Fibroblast of skin of right quadriceps (primary cell): ENCODE measurements at regions not wholly inside any gene's neighbourhood (a gene's known extent, or its start where the extent isn't known, plus 50 kb on each side); places are given as distances from the start of the nearest gene placed in this dataset.
"Not testable (repeated sequence)": the region's sequence is repeated elsewhere in the genome, so short reads cannot be mapped to it uniquely, and the experiment has no call there.

Experiments
- DNase-seq: peaks from one replicate; pipeline ENCODE4 v3.0.0-alpha.2; 2013

DNA sequence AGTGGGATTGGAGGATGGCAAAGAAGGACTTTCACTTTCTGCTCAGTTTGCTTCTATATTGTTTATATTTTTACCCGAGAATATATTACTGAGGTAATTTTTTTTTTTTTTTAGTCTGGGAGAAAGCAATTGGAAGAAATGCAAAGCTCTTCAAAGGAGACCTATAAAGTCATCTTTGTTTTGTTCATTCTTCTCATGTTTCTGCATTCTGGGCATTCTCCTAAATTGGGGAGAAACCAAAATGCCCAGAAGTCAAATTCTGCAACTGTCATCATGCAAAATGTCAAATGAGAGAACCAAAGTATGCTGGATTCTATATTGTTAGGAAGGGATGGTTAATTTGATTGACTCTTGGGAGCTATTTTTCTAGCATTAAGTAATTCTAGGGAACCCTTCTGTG, 168.3 kb upstream of the TSC22D2 start:
- DNase-seq = no peak

DNA sequence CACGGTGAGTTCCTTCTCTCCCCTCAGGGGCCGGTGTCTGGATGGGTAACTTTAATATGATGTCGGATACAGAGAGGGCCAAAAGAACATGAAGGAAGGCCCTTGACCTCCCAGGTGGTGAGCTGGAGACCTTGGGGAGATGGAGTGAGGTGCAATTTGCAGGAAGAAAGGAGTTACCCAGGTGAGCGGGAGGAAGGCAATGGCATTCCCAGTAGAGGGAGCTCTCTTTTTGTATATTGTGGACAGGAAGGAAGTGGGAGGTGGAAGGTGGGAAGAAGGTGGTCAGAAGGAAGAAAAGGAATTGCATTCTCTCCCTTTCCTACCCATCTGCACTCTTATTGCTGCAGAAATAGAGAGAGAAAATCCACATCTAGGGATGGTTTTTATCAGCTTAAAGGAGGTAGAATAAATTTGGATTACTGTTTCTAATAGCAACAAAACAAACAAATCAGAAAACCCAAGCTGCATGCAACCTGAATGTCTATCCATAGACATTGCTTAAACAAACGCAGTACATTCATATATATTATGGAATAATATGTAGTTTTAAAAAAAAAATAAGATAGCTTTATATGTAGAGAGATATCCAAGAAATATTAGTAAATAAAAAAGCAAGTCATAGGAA, 169.0 kb upstream of the TSC22D2 start:
- DNase-seq = no peak

DNA sequence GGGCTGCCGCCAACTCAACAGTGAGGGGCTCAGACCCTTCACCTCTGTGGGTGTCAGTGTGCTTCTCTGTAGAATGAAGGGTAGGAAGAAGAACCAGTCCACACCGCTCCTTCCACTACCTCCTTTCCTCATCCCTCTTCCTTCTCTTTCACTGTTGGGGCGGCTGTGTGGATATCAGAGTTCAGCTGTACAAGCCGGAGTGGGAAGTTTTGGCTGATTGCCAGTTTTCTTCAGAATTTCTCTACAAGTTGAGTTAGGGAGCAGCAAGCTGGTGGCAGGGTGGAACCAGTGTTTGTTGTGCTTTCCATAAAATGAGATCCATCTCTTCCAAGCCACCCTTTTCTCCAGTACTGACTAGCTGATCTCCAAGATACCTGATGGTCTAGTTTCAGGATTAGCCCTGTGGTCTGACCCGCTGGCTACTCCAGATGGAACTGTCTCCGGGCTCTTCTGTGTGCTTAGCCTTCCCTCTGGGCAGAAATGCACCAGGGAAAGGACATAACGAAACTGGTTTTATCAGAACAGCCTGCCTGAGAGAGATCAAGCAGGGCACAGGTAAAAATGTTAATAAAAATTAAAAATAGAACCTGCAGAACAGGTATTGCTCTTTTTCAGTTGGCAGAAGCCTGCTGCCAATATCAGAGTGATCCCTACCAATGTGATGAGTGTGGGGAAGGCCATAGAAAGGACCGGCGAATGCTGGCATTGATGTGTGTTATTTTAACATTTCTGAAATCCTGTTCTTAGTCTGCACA, 169.9 kb upstream of the TSC22D2 start:
- DNase-seq = no peak

DNA sequence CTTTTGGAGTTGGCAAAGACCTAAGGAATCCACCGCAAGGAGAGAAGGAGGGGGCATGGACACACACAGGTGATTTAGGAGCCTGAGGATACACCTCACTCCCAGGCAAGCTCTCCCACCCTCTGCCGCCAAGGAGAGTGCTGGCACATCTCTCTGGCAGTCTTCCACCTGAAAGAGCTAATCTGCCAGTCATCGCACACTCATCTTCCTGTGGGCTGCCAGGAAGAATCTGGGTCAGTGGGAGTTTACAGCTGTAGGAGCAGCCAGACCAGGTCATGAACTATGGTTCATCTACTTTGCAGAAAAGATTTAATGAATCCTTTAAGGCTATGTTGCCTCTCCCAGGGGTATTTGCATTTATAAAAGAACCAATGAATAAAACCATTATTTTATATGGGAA, 170.6 kb upstream of the TSC22D2 start:
- DNase-seq = peak; percentile 57

DNA sequence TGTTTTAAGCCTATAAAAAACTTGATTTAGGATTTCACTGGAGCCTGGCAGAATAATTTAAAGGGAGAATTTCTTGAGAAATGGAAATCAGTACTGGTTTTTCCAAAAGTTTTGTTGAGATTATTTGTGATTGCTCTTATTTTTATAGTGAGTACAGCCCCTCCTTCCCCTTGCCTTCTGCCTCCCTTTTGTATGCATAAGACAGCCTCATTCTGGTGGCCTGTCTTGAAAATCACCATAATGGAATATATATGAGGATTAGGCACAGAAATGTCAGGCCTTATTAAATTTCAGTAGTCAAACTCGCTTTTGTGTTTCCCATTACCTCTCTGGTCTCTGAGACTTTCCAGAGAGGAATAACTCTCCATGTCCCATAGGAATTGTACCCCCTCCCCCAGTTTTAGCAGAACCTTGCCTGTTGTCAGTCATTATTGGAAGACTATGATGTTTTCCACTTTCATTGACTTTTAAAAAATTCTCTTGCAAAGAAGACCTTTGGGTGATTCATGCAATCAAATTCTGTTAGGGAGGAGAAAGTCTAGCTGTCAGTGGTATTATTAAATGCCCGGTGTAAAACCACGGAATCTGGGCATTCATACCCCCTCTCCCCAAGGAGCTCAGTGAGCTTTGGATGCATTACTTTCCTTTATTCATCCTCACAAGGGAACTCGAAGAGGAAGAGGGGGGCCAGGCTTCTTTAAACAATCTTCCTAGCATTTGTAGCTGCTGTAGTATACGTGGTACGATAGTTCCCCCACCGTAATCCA, 171.6 kb upstream of the TSC22D2 start:
- peak; percentile 86 for DNase-seq

DNA sequence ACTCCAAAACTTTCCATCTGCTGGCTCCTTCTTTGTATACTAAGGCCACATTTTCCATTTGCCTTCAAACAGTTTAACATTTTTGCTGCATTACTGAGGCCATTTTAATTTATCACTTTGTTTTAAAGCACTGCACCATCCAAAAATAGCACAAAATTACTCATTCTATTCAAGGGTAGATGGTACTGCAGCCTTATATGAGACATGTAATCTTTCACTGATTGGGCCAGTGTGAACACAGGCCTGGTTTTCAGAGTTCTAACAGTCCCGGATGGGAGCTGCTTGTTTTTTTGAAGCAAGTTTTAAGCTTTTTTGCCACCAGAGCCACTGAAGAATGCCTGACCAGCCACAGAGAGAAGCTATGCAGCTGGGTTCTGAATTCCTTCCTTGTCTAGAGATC, 172.3 kb upstream of the TSC22D2 start:
- DNase-seq = peak; percentile 96

DNA sequence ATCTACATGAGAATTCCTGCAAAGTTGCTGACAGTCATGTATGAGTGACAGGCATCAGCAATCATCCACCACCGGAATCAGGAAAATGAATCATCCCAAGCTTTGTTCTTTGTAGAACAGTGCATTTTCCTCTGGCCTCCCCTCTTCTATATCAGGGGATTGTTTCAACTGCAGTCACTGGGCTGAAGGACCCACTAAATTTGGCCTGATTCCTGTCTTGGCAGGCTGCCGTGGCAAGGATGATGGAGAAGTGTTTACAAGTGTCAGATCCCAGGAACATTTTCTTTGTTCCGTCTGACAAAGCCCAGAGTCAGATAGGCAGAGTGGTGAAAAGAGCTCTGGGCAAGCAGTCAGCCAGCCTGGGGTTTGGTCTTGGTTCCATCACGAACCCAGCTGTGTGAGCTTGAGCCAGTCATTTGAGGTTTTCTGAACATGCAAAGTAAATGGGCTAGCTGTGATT, 175.1 kb upstream of the TSC22D2 start:
- peak; percentile 59 for DNase-seq

DNA sequence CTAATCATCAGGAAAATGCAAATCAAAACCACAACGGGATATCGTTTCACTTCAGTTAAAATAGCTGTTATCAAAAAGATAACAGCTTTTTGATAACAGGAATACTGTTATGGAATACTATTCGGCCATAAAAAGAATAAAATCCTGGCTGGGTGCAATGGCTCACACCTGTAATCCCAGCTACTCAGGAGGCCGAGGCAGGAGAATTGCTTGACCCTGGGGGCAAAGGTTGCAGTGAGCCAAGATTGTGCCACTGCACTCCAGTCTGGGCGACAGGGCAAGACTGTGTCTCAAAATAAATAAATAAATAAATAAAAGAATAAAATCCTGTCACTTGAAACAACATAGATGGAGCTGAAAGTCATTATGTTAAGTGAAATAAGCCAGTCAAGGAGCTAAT, 178.1 kb upstream of the TSC22D2 start:
- DNase-seq = no peak

DNA sequence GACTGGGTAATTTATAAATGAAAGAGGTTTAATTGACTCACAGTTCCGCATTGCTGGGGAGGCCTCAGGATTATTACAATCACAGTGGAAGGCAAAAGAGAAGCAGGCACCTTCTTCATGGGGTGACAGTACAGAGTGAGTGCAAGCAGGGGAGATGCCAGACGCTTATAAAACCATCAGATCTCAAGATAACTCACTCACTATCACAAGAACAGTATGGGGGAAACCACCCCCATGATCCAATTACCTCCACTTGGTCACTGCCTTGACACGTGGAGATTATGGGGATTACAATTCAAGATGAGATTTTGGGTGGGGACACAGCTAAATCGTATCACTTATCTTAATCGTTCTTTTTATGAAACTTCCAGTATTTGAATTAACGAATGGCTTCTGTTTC, 179.5 kb upstream of the TSC22D2 start:
- not testable (repeated sequence) for DNase-seq

DNA sequence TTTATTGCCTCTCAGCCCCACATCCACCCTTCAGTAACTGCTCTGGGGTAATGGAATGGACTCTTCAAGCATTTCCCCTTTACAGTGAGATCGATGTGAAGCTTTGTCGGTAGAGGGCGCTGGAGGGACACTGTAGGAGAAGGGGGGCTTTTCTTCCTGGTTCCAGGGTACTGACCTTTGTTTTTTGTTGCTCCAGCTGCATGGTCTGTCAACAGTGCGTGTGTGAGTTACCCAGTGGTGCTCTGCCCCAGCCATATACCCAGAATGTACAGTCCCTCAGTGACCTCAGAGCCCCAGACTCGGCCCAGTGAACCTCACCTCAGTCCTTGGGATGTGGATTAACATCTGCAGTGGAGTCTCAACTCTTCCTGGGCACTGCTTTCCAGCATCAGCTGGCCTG, 180.3 kb upstream of the TSC22D2 start:
- peak; percentile 78 for DNase-seq

DNA sequence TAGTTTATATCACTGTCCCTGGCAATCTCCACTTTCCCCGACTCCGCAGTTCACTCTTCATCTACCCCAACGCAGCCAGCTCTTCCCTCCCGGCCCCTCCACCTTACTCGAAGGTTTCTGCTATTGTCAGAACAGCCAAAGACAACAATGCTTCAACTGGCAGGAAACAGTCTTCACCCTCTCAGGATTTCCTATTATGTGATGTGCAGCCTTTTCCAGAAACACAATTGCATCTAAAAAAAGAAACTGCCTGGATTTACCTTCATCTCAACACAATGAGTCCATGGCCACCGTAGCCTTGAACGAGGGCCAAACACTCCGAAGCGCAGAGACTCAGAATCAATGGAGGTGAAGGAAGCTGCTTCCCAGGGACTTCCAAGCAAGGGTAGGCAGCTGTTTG, 182.1 kb upstream of the TSC22D2 start:
- no peak for DNase-seq

DNA sequence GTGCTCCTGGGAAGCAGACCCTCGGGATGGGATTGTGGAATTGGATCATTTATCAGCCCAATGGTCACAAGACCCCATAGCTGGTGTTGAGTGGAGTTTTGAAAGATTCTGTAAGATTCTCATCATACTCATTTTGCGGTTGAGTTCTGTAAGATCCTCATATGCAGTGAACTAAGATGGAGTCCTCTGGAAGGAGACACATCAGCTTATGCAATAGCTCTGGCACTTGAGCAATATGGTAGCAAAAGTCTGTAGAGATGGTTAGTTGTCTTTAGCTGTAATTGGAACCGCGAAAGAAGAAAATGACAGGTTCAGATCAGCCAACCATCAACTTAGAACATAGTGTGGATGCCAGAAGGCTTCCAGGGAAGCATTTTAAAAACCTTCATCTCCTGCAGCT, 184.5 kb upstream of the TSC22D2 start:
- DNase-seq = no peak

DNA sequence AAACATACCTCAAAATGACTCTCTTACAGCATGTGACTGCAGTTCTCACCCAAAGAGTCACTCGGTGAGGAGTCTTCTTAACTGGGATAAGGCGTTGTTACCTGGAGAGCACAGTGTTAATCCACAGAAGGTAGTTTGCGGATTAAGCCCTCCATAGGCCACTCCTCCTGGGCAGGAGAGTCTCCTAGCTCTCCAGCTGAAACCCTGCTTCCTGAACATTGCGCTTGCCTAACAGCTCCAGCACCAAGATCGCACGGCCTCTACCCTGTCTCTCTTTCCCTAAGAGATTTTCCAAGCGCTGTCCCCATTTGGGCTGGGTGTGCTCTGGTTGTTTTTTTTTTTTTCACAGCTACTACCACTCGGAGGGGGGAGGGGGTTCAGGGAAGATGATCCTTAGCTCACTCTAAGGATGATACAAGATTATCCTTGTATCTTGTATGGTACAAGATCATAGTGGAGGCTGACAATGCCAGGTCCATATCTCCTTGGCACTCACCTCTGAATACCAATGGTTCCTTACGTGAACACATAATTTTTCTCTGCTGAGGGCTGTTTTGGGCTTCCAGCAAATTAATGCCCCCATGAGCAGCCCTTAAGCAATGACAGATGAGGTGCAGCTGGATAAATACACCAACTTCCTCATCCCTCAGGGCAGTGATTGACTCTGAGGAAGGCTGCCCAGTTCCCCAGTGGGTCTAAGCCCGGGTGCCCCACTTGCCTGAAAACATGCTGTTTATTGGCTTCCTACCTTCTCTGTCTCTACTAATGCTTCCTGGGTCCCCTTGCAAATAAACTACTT, 185.2 kb upstream of the TSC22D2 start:
- DNase-seq = no peak

DNA sequence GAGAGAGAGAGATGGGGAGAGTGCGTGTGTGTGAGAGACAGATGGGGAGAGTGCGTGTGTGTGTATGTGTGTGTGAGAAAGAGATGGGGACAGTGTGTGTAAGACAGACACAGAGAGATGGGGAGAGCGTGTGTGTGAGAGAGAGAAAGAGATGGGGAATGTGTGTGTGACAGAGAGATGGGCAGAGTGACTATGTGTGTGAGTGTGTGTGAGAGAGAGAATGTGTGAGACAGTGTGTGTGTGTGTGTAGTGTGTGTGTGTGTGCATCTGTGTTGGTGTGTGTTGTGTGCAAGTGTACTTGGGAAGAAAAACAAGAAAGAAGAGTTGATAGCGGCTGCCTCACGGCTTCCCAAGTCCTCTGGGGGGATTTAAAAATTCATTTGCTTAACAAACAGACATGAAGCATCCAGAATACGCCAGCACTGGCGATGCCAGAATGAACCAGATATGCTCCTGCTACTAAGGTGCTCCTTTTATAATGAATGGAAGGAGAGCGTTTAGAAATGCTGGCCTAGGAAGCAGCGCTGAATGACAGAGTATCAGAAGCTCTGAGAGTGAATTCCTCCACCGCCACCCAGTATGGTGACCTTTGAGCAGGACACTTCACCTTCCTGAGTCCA, 186.1 kb upstream of the TSC22D2 start:
- no peak for DNase-seq

DNA sequence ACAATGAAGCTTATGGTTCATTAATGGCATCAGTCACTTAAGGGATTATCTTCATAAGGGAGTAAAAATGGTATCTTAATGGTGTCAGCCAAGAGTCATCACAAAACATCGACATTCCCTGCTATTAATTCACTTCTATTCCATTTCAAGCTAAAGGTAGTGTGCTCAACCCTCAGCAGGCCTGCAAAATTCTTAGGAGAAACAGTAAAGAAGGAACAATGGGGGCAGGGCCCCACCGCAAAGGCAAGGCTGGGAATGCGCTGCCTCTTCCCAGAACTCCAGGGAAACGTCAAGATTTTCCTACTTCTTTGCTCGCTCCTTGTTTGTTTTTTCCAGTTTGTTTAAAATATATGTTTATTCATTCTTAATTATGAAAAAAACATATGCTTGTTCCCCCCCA, 187.3 kb upstream of the TSC22D2 start:
- peak; percentile 58 for DNase-seq

DNA sequence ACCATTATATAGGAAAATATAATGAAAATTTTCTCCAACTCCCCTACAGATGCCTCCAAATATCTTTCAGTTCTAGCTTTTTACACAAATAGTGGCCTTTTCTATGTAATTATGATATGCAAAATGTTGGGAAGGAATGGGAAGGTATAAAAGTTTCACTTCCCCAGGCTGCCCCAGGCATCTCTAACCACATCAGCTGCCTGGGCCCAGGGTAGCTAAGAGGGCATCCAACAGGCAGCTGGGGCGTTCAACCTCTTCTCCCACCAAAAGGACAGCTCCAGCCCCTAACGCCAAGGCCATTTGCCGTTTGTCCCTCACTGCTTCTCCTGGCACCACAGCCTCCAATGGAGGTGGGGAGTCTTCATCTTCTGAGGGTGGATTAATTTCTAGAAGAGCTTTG, 188.1 kb upstream of the TSC22D2 start:
- no peak for DNase-seq

DNA sequence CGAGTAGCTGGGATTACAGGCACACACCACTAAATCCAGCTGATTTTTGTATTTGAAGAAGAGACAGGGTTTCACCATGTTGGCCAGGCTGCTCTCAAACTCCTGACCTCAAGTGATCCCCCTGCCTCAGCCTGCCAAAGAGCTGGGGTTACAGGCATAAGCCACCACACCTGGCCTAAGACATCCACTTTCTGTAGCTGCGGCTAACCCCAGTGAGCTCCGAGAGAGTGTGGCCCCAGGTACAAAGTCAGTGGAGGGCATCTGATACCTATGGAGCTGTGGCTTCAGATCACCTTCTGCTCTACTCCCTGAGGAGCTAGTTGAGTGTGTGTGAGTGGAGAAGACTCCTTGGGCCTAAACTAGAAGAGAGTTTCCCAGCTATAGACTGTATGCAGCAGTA, 189.3 kb upstream of the TSC22D2 start:
- DNase-seq = no peak

DNA sequence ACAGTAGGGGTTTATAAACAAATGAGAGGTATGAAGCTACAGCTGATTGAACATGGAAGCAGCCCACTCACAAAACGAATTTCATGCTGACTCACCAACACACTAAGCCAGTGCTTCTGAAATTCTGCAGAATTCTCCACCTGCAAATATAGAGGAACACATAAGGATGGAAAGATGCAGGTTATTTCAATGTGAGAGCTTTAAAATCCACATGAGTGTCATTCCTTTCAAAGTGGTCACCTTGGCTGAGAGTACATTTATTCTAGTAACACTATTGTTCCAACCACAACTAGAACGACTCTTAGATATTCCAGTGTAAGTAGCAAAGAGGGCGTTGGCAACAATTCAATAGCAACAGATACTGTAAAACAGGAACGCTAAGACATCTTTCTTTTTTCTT, 189.9 kb upstream of the TSC22D2 start:
- no peak for DNase-seq

DNA sequence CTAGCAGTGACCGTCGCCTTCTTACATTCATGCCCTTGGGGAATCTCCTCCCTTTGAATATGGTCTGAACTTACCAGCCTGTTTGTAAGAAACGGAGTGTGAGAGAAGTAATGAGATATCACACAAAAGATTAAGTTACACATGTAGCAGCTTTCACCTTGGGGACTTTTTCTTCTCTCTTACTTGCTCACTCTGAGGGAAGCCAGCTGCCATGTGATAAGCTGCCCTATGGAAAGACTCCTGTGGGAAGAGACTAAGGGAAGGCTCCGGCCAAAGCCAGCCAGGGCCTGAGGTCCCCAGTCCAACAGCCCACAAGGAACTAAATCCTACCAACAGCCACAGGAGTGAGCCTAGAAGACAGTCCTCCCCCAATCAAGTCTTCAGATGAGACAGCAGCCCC, 190.4 kb upstream of the TSC22D2 start:
- DNase-seq = no peak

DNA sequence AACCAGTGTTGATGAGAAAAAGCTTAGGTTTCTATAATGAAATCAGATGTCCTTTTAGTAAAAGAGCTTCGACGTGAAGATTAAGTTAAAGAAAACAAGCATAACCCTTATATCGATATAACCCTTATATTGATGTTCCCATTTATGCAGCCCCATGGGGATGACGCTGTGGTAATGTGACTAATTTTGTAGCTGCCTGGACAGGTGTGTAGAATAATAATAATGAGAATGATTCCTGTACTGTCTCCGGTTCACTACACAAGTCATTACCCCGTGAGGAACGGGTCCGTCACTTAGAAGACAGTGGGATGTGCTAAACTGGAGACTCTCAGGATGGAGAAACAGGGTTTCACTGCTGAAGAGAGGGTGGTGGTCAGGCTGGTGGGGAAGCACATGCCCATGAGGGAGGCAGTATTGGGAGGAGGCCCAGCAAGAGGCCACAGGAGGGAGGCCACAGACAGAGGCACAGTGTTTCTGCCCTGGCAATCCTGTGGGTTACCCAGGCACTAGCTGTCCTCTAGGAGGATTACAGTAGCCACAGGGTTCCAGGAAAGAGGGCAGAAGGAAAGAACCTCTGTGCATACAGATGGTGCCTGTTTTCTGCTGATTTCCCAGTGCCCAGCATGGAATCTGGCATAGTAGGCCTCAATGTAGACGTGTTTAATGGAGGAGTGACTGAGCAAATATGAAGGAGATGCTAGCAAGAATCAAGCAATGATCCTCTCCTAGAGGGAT, 191.1 kb upstream of the TSC22D2 start:
- no peak for DNase-seq

DNA sequence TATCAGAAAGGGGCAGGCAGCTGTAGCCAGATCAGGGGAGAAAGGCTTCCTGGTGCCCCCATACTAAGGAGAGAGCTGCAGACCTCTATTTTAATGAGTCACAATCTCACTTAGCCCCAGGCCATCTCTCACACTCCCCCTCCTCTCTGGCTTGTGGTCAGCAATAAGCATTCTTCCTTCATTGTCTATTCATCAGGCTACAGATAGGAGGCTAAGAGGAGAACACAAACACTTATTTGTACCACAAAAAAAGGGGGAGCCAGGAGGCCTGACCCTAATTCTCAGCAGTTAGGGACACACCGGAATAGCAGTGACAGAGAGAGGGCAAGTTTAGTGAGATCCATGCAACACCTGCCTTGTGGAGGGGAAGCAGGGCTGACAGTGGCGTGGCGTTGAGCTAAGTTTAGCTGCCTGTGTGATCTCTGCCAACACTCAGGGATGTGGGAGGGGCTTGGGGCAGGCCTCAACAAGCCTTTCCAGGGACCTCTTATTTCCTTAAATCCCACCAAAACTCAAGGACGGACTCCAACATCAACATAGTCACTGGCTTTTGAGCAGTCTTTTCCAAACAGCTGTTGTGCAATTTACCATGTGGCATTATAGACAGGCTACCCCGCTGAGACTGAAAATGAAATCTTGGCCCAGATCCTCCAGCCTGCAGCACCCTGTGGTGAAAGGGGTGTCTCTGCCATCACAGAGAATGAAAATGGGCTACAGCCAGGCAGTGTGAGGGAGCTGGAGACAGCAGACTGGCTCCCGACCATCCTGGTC, 191.9 kb upstream of the TSC22D2 start:
- DNase-seq = peak; percentile 73
